Neural progenitor cell (in vitro differentiated cells): ENCODE measurements at regions not wholly inside any gene's neighbourhood (a gene's known extent, or its start where the extent isn't known, plus 50 kb on each side); places are given as distances from the start of the nearest gene placed in this dataset.

Source experiments
- DNase-seq: peaks from one replicate; pipeline ENCODE4 v3.0.0-alpha.2; 2016; ENCODE audit warnings: low spot score
- H2AFZ ChIP-seq: fragments of 200-600 bp; sonication (generic); replicated peaks from 2 replicates; pipeline ENCODE4 v1.6.1; 2016; ENCODE audit warnings: antibody characterized with exemption
- H3F3A ChIP-seq: fragments of 200-600 bp; sonication (generic); 2 replicates; pipeline ENCODE4 v1.6.1; 2016; ENCODE audit warnings: antibody characterized with exemption, low read depth
- H3K27ac ChIP-seq: fragments of 200-600 bp; sonication (generic); 2 replicates; pipeline ENCODE4 v1.5.1; 2016; ENCODE audit warnings: mild to moderate bottlenecking
- H3K27me3 ChIP-seq: fragments of 200-600 bp; sonication (generic); 2 replicates; pipeline ENCODE4 v1.6.1; 2016; ENCODE audit warnings: mild to moderate bottlenecking, moderate library complexity
- H3K36me3 ChIP-seq: fragments of 200-600 bp; sonication (generic); 2 replicates; pipeline ENCODE4 v1.5.1; 2016
- H3K4me1 ChIP-seq: fragments of 200-600 bp; sonication (generic); 2 replicates; pipeline ENCODE4 v1.6.1; 2016; ENCODE audit warnings: mixed run types
- H3K4me2 ChIP-seq: fragments of 200-600 bp; sonication (generic); 2 replicates; pipeline ENCODE4 v1.6.1; 2016
- H3K4me3 ChIP-seq: fragments of 200-600 bp; sonication (generic); 2 replicates; pipeline ENCODE4 v1.5.1; 2016
- H3K79me2 ChIP-seq: fragments of 200-600 bp; sonication (generic); 2 replicates; pipeline ENCODE4 v1.6.1; 2016; ENCODE audit warnings: low read depth
- H3K9ac ChIP-seq: fragments of 200-600 bp; sonication (generic); 2 replicates; pipeline ENCODE4 v1.6.1; 2016
- H3K9me3 ChIP-seq: fragments of 200-600 bp; sonication (generic); 2 replicates; pipeline ENCODE4 v1.5.1; 2016; ENCODE audit warnings: low read depth
- H4K20me1 ChIP-seq: fragments of 200-600 bp; sonication (generic); 2 replicates; pipeline ENCODE4 v1.6.1; 2016; ENCODE audit warnings: low read depth
- H3K27ac Mint-ChIP-seq: 3 replicates; pipeline ENCODE4 v1.8.0; 2021; ENCODE audit warnings: mixed read lengths
- H3K27me3 Mint-ChIP-seq: 2 replicates; pipeline ENCODE4 v1.8.0; 2022; ENCODE audit warnings: low read depth, mild to moderate bottlenecking, inconsistent platforms, moderate library complexity, mixed read lengths; ENCODE audit not compliant: insufficient read depth
- H3K36me3 Mint-ChIP-seq: 3 replicates; pipeline ENCODE4 v1.8.0; 2021; ENCODE audit warnings: mixed read lengths
- H3K4me1 Mint-ChIP-seq: 3 replicates; pipeline ENCODE4 v1.8.0; 2021; ENCODE audit warnings: mixed read lengths
- H3K4me3 Mint-ChIP-seq: 3 replicates; pipeline ENCODE4 v1.8.0; 2021; ENCODE audit warnings: mild to moderate bottlenecking, moderate library complexity, mixed read lengths
- H3K9me3 Mint-ChIP-seq: 3 replicates; pipeline ENCODE4 v1.8.0; 2020; ENCODE audit warnings: mixed read lengths
- CTCF ChIP-seq: fragments of 200-600 bp; sonication (generic); IDR thresholded peaks from 2 replicates; pipeline ENCODE4 v1.5.1; 2017; ENCODE audit warnings: antibody characterized with exemption, mild to moderate bottlenecking
- EZH2 ChIP-seq: fragments of 200-600 bp; sonication (generic); IDR thresholded peaks from 2 replicates; pipeline ENCODE4 v1.6.1; 2017; ENCODE audit warnings: antibody characterized with exemption, mild to moderate bottlenecking, moderate library complexity
- EZH2phosphoT487 ChIP-seq: fragments of 200-600 bp; sonication (generic); IDR thresholded peaks from 2 replicates; pipeline ENCODE4 v1.6.1; 2017; ENCODE audit warnings: antibody characterized with exemption

GRCh38 chr3:34020726-34021680, 222.6 kb downstream of the PDCD6IP start:
- Mint-ChIP-seq H3K27me3 (peaks cover 3% of the 10 kb centered on the region), H3K9me3 (peaks cover 3% of the 10 kb centered on the region), H3K4me1 (peaks cover 11% of the 10 kb centered on the region), H3K27ac (no peak overlapping the region), H3K4me3 (no peak overlapping the region), H3K36me3 (no peaks in the 10 kb centered on the region)
- no peak overlapping the region for H3K27ac ChIP-seq
- H3K79me2 ChIP-seq: no peaks in the 10 kb centered on the region
- DNase-seq: no peak
- H4K20me1 ChIP-seq: no peaks in the 10 kb centered on the region
- H3K4me1 ChIP-seq: no peaks in the 10 kb centered on the region
- H3K9me3 ChIP-seq: no peaks in the 10 kb centered on the region
- no peaks in the 10 kb centered on the region for H3K27me3 ChIP-seq
- no peaks in the 10 kb centered on the region for H3K36me3 ChIP-seq
- H3K4me2 ChIP-seq: no peak overlapping the region
- no peak overlapping the region for H3K9ac ChIP-seq
- H3K4me3 ChIP-seq: no peak overlapping the region
- TF ChIP-seq CTCF (no peak), EZH2phosphoT487 (no peak), EZH2 (no peak)
- no peaks in the 10 kb centered on the region for H3F3A ChIP-seq
- H2AFZ ChIP-seq: no peak overlapping the region

- DNase-seq: no peak
- no peak overlapping the region for H3K27ac ChIP-seq
- TF ChIP-seq CTCF (no peak), EZH2 (no peak), EZH2phosphoT487 (no peak)
- Mint-ChIP-seq H3K27ac (no peak overlapping the region), H3K4me1 (peaks cover 11% of the 10 kb centered on the region), H3K9me3 (peaks cover 3% of the 10 kb centered on the region), H3K27me3 (peaks cover 3% of the 10 kb centered on the region), H3K36me3 (no peaks in the 10 kb centered on the region), H3K4me3 (no peak overlapping the region)
- no peaks in the 10 kb centered on the region for H3K9me3 ChIP-seq
- H3K36me3 ChIP-seq: no peaks in the 10 kb centered on the region
- H3K27me3 ChIP-seq: no peaks in the 10 kb centered on the region
- H3K4me1 ChIP-seq: no peaks in the 10 kb centered on the region
- H4K20me1 ChIP-seq: no peaks in the 10 kb centered on the region
- H3K9ac ChIP-seq: no peak overlapping the region
- no peaks in the 10 kb centered on the region for H3K79me2 ChIP-seq
- H2AFZ ChIP-seq: no peak overlapping the region
- no peaks in the 10 kb centered on the region for H3F3A ChIP-seq
- H3K4me3 ChIP-seq: no peak overlapping the region
- no peak overlapping the region for H3K4me2 ChIP-seq
Observed at GRCh38 chr3:34022147-34022546, 223.7 kb downstream of the PDCD6IP start.

GRCh38 chr3:34024447-34025240, 226.2 kb downstream of the PDCD6IP start:
- Histone ChIP-seq H3K36me3 (no peaks in the 10 kb centered on the region), H3K4me1 (no peaks in the 10 kb centered on the region), H3K4me2 (no peak overlapping the region), H3F3A (no peaks in the 10 kb centered on the region), H3K27ac (no peak overlapping the region), H3K9me3 (no peaks in the 10 kb centered on the region), H3K27me3 (no peaks in the 10 kb centered on the region), H3K9ac (no peak overlapping the region), H3K4me3 (no peak overlapping the region), H3K79me2 (no peaks in the 10 kb centered on the region), H2AFZ (no peak overlapping the region), H4K20me1 (no peaks in the 10 kb centered on the region)
- no peak overlapping the region for H3K4me3 Mint-ChIP-seq
- H3K36me3 Mint-ChIP-seq: no peaks in the 10 kb centered on the region
- H3K9me3 Mint-ChIP-seq: peaks cover 3% of the 10 kb centered on the region
- H3K4me1 Mint-ChIP-seq: peaks cover 11% of the 10 kb centered on the region
- no peaks in the 10 kb centered on the region for H3K27me3 Mint-ChIP-seq
- DNase-seq: no peak
- H3K27ac Mint-ChIP-seq: peak overlapping the region; percentile 51
- no peak for TF ChIP-seq EZH2phosphoT487
